ENCODE measurements at regions not wholly inside any gene's neighbourhood (a gene's known extent, or its start where the extent isn't known, plus 50 kb on each side); places are given as distances from the start of the nearest gene placed in this dataset.
"Not testable (repeated sequence)": the region's sequence is repeated elsewhere in the genome, so short reads cannot be mapped to it uniquely, and the experiment has no call there.

DNA sequence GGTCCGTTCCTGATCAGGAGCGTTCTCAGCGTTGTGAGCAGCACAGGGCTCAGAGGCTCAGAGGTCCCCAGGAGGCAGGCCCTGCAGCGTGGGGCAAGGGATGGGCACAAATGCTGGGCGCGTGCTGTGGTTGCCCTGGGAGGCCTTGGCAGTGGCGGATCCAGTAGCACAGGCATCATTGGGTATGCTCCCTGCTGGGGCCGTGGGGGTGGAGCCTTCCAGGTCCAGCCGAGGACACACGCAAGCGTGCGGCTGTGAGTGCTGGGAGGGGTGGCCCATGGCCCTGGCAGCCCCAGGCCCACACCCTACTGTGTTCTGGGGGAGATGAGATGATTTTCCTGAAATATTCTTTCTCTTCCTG lies 253.6 kb downstream of the ADGRD1 start:
- TF ChIP-seq CTCF, POLR2A (IDR thresholded peaks at IDR 0.05): not testable (repeated sequence)
